Activated CD8-positive, alpha-beta T cell treated with anti-CD3 and anti-CD28 coated beads, Interleukin-2, amount 10 ng/mL, durations not matched to agents 7 days and 5 days (primary cell): ENCODE measurements at regions not wholly inside any gene's neighbourhood (a gene's known extent, or its start where the extent isn't known, plus 50 kb on each side); places are given as distances from the start of the nearest gene placed in this dataset.

Experiments used
- ATAC-seq: fragments of 150-1000 bp; cut with Tn5 transposase; one replicate; pipeline ENCODE4 v1.10.0; 2021; ENCODE audit warnings: moderate library complexity
- CTCF ChIA-PET: fragments of 350-600 bp; sonication (Branson Sonifier 250); formaldehyde crosslinking; loops from one replicate; lab custom pipeline; 2021; ENCODE audit warnings: antibody characterized with exemption; lab: Charles Lee
- POLR2A ChIA-PET: fragments of 350-600 bp; sonication (Branson Sonifier 250); formaldehyde crosslinking; loops from one replicate; lab custom pipeline; 2021; ENCODE audit warnings: antibody characterized with exemption; lab: Charles Lee
- DNase-seq: peaks from one replicate; pipeline ENCODE4 v3.0.0-alpha.2; 2020
- H3K27ac Mint-ChIP-seq: one replicate; pipeline ENCODE4 v1.8.0; 2021; ENCODE audit warnings: mild to moderate bottlenecking, mixed read lengths
- H3K27me3 Mint-ChIP-seq: one replicate; pipeline ENCODE4 v1.8.0; 2021; ENCODE audit warnings: low read depth, mixed read lengths
- H3K36me3 Mint-ChIP-seq: one replicate; pipeline ENCODE4 v1.8.0; 2021; ENCODE audit warnings: low read depth, mixed read lengths
- H3K4me1 Mint-ChIP-seq: one replicate; pipeline ENCODE4 v1.8.0; 2021; ENCODE audit warnings: low read depth, mixed read lengths
- H3K4me3 Mint-ChIP-seq: one replicate; pipeline ENCODE4 v1.8.0; 2021; ENCODE audit warnings: mild to moderate bottlenecking, mixed read lengths
- H3K9me3 Mint-ChIP-seq: one replicate; pipeline ENCODE4 v1.8.0; 2022; ENCODE audit warnings: mixed read lengths; ENCODE audit not compliant: insufficient read depth

DNA sequence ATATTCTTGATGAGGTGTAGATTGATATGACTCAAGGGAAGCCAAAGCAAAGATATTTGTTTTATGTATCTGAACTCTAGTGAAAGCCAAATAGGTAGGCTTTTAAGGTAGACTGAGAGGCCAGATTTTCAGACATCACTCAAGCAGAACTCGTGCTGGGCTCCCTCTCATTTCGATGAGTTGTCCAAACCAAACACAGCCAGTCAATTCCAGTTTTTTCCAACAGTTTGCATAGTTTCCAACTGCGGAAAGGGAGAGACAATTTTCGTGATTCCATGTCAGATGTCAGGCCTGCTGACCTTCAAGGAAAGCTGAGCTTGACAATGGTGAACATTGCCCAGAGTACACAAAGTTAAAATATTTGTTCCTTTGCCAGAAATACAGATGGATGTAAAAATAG lies 110.9 kb upstream of the MPPED2 start:
- no peaks in the 10 kb centered on the region for H3K4me1 Mint-ChIP-seq
- no peak overlapping the region for H3K27ac Mint-ChIP-seq
- ATAC-seq (no peak), DNase-seq (no peak)
- CTCF ChIA-PET, result no interaction called here
- POLR2A ChIA-PET, result no interaction called here
- no peaks in the 10 kb centered on the region for H3K27me3 Mint-ChIP-seq
- no peak overlapping the region for H3K4me3 Mint-ChIP-seq
- no peaks in the 10 kb centered on the region for H3K36me3 Mint-ChIP-seq
- H3K9me3 Mint-ChIP-seq, result no peaks in the 10 kb centered on the region

DNA sequence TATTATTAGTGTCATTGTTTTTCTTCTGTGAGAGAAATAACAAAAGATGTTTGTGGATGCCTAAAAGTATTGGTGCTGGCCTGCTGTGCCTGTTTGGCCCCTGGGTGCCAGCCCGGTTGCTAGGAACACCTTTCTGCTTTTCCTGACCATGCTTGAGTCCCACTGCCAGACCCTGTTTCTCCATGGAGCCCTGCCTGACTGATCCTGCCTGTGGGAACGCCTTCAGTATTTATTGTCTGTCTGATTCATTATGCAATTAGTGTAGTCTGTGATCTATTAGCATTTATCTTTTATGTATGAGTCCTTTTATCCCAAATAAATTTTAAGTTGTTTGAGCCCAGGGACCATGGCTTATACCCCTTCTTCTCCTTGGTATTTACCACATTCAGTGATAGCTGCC lies 98.6 kb upstream of the MPPED2 start:
- DNase-seq, result no peak
- ATAC-seq, result no peak
- no peak overlapping the region for H3K4me3 Mint-ChIP-seq
- H3K27me3 Mint-ChIP-seq, result no peaks in the 10 kb centered on the region
- H3K4me1 Mint-ChIP-seq, result no peaks in the 10 kb centered on the region
- ChIA-PET POLR2A (no interaction called here), CTCF (no interaction called here)
- H3K36me3 Mint-ChIP-seq, result no peaks in the 10 kb centered on the region
- H3K9me3 Mint-ChIP-seq, result no peaks in the 10 kb centered on the region
- no peak overlapping the region for H3K27ac Mint-ChIP-seq

- no peak for ATAC-seq
- no peak overlapping the region for H3K4me3 Mint-ChIP-seq
- DNase-seq, result no peak
- ChIA-PET CTCF (no interaction called here), POLR2A (no interaction called here)
- no peaks in the 10 kb centered on the region for H3K4me1 Mint-ChIP-seq
- no peaks in the 10 kb centered on the region for H3K9me3 Mint-ChIP-seq
- no peak overlapping the region for H3K27ac Mint-ChIP-seq
- H3K27me3 Mint-ChIP-seq, result no peaks in the 10 kb centered on the region
- H3K36me3 Mint-ChIP-seq, result no peaks in the 10 kb centered on the region
Measured at GRCh38 chr11:30683176-30683575, 97.0 kb upstream of the MPPED2 start.

- Mint-ChIP-seq H3K36me3 (no peaks in the 10 kb centered on the region), H3K27me3 (no peaks in the 10 kb centered on the region), H3K27ac (no peak overlapping the region), H3K4me1 (no peaks in the 10 kb centered on the region), H3K4me3 (no peak overlapping the region), H3K9me3 (no peaks in the 10 kb centered on the region)
- ATAC-seq, result no peak
- CTCF ChIA-PET, result no interaction called here
- DNase-seq, result no peak
- POLR2A ChIA-PET, result no interaction called here
Measured at GRCh38 chr11:30666817-30667216, 80.7 kb upstream of the MPPED2 start.

DNA sequence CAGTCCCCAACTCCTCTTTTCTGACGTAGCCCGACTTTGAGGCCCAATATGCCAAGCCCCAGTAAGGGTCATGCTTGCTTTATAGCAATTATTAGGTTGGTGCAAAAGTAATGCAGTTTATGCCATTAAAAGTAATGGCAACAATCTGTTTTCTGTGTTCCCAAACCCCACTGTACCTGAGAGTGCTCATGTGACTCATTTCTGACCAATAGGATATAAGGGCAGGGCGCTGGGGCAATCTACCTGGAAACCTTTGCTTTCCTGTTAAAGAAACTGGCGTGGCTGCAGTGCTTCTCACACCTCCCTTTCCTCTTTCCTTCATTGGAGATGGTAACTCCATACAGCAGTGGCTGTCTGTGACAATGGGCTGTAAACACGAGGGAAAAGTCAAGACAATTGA lies 78.9 kb upstream of the MPPED2 start:
- Mint-ChIP-seq H3K9me3 (no peaks in the 10 kb centered on the region), H3K36me3 (no peaks in the 10 kb centered on the region), H3K4me3 (no peak overlapping the region), H3K27ac (no peak overlapping the region), H3K27me3 (no peaks in the 10 kb centered on the region), H3K4me1 (no peaks in the 10 kb centered on the region)
- ATAC-seq (no peak), DNase-seq (no peak)
- POLR2A ChIA-PET, result no interaction called here
- CTCF ChIA-PET, result no interaction called here

- ChIA-PET CTCF (no interaction called here), POLR2A (no interaction called here)
- DNase-seq (no peak), ATAC-seq (no peak)
- H3K36me3 Mint-ChIP-seq, result no peaks in the 10 kb centered on the region
- no peaks in the 10 kb centered on the region for H3K27me3 Mint-ChIP-seq
- no peaks in the 10 kb centered on the region for H3K4me1 Mint-ChIP-seq
- H3K27ac Mint-ChIP-seq, result no peak overlapping the region
- no peak overlapping the region for H3K4me3 Mint-ChIP-seq
- no peaks in the 10 kb centered on the region for H3K9me3 Mint-ChIP-seq
Measured at GRCh38 chr11:30653606-30654005, 67.5 kb upstream of the MPPED2 start.

- CTCF ChIA-PET, result no interaction called here
- POLR2A ChIA-PET, result no interaction called here
- DNase-seq (no peak), ATAC-seq (no peak)
- H3K36me3 Mint-ChIP-seq, result no peaks in the 10 kb centered on the region
- H3K27ac Mint-ChIP-seq, result no peak overlapping the region
- H3K27me3 Mint-ChIP-seq, result no peaks in the 10 kb centered on the region
- H3K4me3 Mint-ChIP-seq, result no peak overlapping the region
- H3K4me1 Mint-ChIP-seq, result no peaks in the 10 kb centered on the region
- H3K9me3 Mint-ChIP-seq, result no peaks in the 10 kb centered on the region
Measured at GRCh38 chr11:30652801-30653200, 66.6 kb upstream of the MPPED2 start.

GRCh38 chr11:30650266-30650665 lies 64.1 kb upstream of the MPPED2 start:
- Mint-ChIP-seq H3K27me3 (no peaks in the 10 kb centered on the region), H3K4me1 (no peaks in the 10 kb centered on the region), H3K27ac (no peak overlapping the region), H3K4me3 (no peak overlapping the region), H3K9me3 (no peaks in the 10 kb centered on the region), H3K36me3 (no peaks in the 10 kb centered on the region)
- POLR2A ChIA-PET, result no interaction called here
- ATAC-seq, result no peak
- DNase-seq, result no peak
- CTCF ChIA-PET, result no interaction called here
